ENCODE measurements at regions not wholly inside any gene's neighbourhood (a gene's known extent, or its start where the extent isn't known, plus 50 kb on each side); places are given as distances from the start of the nearest gene placed in this dataset.

GRCh38 chr10:78624791-78625190 lies 444.0 kb upstream of the ZMIZ1 start:
- TF ChIP-seq CTCF (IDR thresholded peaks at IDR 0.05) (no peak), POLR2A (IDR thresholded peaks at IDR 0.05) (no peak), EP300 (IDR thresholded peaks at IDR 0.05) (no peak)

All from tibial nerve (tissue), 4 donors.